Heart left ventricle (tissue), 13 donors: ENCODE measurements at regions not wholly inside any gene's neighbourhood (a gene's known extent, or its start where the extent isn't known, plus 50 kb on each side); places are given as distances from the start of the nearest gene placed in this dataset.

Source experiments
- CTCF ChIP-seq, 12 donors: fragments of 200-600 bp; sonication (generic) in 4 of 12; IDR thresholded peaks; one replicate each; pipeline versions ENCODE4 v1.5.0 to v1.8.0; 2018 to 2022; ENCODE audit warnings: antibody characterized with exemption in 12 of 12, mild to moderate bottlenecking in 5 of 12
- POLR2A ChIP-seq, 2 donors: fragments of 450-650 bp; IDR thresholded peaks; one replicate each; pipeline ENCODE4 v1.6.1; 2017; ENCODE audit warnings: antibody characterized with exemption in 2 of 2, mild to moderate bottlenecking in 2 of 2, moderate library complexity in 2 of 2
- donor health status: ischemic (EF 13 %, LVEDD 7.1; RV severe dilation, severe dysfunction).
- donor health status: DM: no; HTN: yes; CAD: no.
- donor health status: DM: no; HTN: no; CAD: no.
- donor health status: ischemic (EF 25% LVEDD 6.9; RV normal size, moderate dysfunction).
- donor health status: ischemic (EF 25% LVEDD 5.7; RV mildly dilated, moderate dysfunction).
- donor health status: ischemic (EF 35%, LVEDD 5.7; RV mildly dilated, moderate dysfunction).
- donor health status: nonischemic (EF 11% LVEDD 7.7; RV severe dilation, severe dysfunction).
- donor health status: DM: yes; HTN: yes; CAD: no.
- donor health status: PGD.
- donor health status: ischemic (EF 29% LVEDD 5.4; RV normal size, mild dysfunction).
- donor health status: nonischemic (EF 23%, LVEDD 6.1; RV moderate dilation, normal function).

- TF ChIP-seq CTCF (IDR thresholded peaks at IDR 0.05) (no peak), POLR2A (IDR thresholded peaks at IDR 0.05) (no peak)
Measured at GRCh38 chr7:121610243-121610642, 214.1 kb upstream of the FAM3C start.
